ENCODE measurements at regions not wholly inside any gene's neighbourhood (a gene's known extent, or its start where the extent isn't known, plus 50 kb on each side); places are given as distances from the start of the nearest gene placed in this dataset.

DNA sequence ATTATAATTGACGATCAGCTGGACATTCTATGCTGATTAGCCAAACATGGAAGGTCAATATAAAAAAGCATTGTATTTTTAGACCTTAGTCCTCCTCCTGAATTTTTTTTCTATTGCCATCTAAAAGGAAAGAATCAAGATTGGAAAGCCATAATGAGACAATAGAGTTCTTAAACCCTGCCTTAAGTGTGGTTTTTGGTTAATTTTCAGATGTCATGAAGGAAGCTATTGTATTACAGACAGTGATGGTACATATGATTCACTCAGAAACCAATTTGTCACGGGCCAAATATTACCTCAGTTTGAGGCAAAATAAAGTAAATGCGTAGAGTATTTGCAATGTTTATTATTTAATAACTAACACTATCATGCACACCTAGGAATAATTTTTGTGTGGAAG, 1164.0 kb upstream of the RAG2 start:
- no peaks in the 10 kb centered on the region for H3K27me3 ChIP-seq (ENCODE audit: control insufficient read depth in 1 of 2, insufficient read depth in 2 of 2, low read length in 2 of 2)
- H3K9ac ChIP-seq (ENCODE audit: low read length in 2 of 2) = no peak overlapping the region
- no peaks in the 10 kb centered on the region for H3K9me3 ChIP-seq (ENCODE audit: control insufficient read depth in 2 of 2, low read length in 2 of 2)
- no peak overlapping the region for H3K27ac ChIP-seq (ENCODE audit: low read length)
- H3K4me1 ChIP-seq (ENCODE audit: control insufficient read depth, insufficient read depth, low read length) = no peaks in the 10 kb centered on the region
- H3K36me3 ChIP-seq (ENCODE audit: control insufficient read depth in 2 of 2, insufficient read depth in 2 of 2, low read length in 2 of 2) = no peaks in the 10 kb centered on the region
- no peak overlapping the region for H3K4me3 ChIP-seq (ENCODE audit: low read length in 2 of 2)

- Histone ChIP-seq H3K27ac (ENCODE audit: low read length) (no peak overlapping the region), H3K27me3 (ENCODE audit: control insufficient read depth in 1 of 2, insufficient read depth in 2 of 2, low read length in 2 of 2) (no peaks in the 10 kb centered on the region), H3K9me3 (ENCODE audit: control insufficient read depth in 2 of 2, low read length in 2 of 2) (no peaks in the 10 kb centered on the region), H3K4me1 (ENCODE audit: control insufficient read depth, insufficient read depth, low read length) (no peaks in the 10 kb centered on the region), H3K9ac (ENCODE audit: low read length in 2 of 2) (no peak overlapping the region), H3K36me3 (ENCODE audit: control insufficient read depth in 2 of 2, insufficient read depth in 2 of 2, low read length in 2 of 2) (no peaks in the 10 kb centered on the region), H3K4me3 (ENCODE audit: low read length in 2 of 2) (no peak overlapping the region)
These were observed 1157.5 kb upstream of the RAG2 start for GRCh38 chr11:37755521-37755920.

- H3K27me3 ChIP-seq (ENCODE audit: control insufficient read depth in 1 of 2, insufficient read depth in 2 of 2, low read length in 2 of 2) = no peaks in the 10 kb centered on the region
- H3K36me3 ChIP-seq (ENCODE audit: control insufficient read depth in 2 of 2, insufficient read depth in 2 of 2, low read length in 2 of 2) = no peaks in the 10 kb centered on the region
- no peaks in the 10 kb centered on the region for H3K9me3 ChIP-seq (ENCODE audit: control insufficient read depth in 2 of 2, low read length in 2 of 2)
- H3K27ac ChIP-seq (ENCODE audit: low read length) = no peak overlapping the region
- no peak overlapping the region for H3K4me3 ChIP-seq (ENCODE audit: low read length in 2 of 2)
- H3K4me1 ChIP-seq (ENCODE audit: control insufficient read depth, insufficient read depth, low read length) = no peaks in the 10 kb centered on the region
- no peak overlapping the region for H3K9ac ChIP-seq (ENCODE audit: low read length in 2 of 2)
These were observed 1150.6 kb upstream of the RAG2 start for GRCh38 chr11:37748641-37749040.

GRCh38 chr11:37747121-37747520, 1149.1 kb upstream of the RAG2 start:
- no peaks in the 10 kb centered on the region for H3K9me3 ChIP-seq (ENCODE audit: control insufficient read depth in 2 of 2, low read length in 2 of 2)
- no peak overlapping the region for H3K4me3 ChIP-seq (ENCODE audit: low read length in 2 of 2)
- no peaks in the 10 kb centered on the region for H3K36me3 ChIP-seq (ENCODE audit: control insufficient read depth in 2 of 2, insufficient read depth in 2 of 2, low read length in 2 of 2)
- H3K27me3 ChIP-seq (ENCODE audit: control insufficient read depth in 1 of 2, insufficient read depth in 2 of 2, low read length in 2 of 2) = no peaks in the 10 kb centered on the region
- H3K4me1 ChIP-seq (ENCODE audit: control insufficient read depth, insufficient read depth, low read length) = no peaks in the 10 kb centered on the region
- no peak overlapping the region for H3K9ac ChIP-seq (ENCODE audit: low read length in 2 of 2)
- H3K27ac ChIP-seq (ENCODE audit: low read length) = no peak overlapping the region

- no peak overlapping the region for H3K27ac ChIP-seq (ENCODE audit: low read length)
- no peaks in the 10 kb centered on the region for H3K9me3 ChIP-seq (ENCODE audit: control insufficient read depth in 2 of 2, low read length in 2 of 2)
- H3K36me3 ChIP-seq (ENCODE audit: control insufficient read depth in 2 of 2, insufficient read depth in 2 of 2, low read length in 2 of 2) = no peaks in the 10 kb centered on the region
- no peak overlapping the region for H3K9ac ChIP-seq (ENCODE audit: low read length in 2 of 2)
- H3K27me3 ChIP-seq (ENCODE audit: control insufficient read depth in 1 of 2, insufficient read depth in 2 of 2, low read length in 2 of 2) = no peaks in the 10 kb centered on the region
- H3K4me3 ChIP-seq (ENCODE audit: low read length in 2 of 2) = no peak overlapping the region
- H3K4me1 ChIP-seq (ENCODE audit: control insufficient read depth, insufficient read depth, low read length) = no peaks in the 10 kb centered on the region
These were observed 1129.3 kb upstream of the RAG2 start for GRCh38 chr11:37727371-37727770.

DNA sequence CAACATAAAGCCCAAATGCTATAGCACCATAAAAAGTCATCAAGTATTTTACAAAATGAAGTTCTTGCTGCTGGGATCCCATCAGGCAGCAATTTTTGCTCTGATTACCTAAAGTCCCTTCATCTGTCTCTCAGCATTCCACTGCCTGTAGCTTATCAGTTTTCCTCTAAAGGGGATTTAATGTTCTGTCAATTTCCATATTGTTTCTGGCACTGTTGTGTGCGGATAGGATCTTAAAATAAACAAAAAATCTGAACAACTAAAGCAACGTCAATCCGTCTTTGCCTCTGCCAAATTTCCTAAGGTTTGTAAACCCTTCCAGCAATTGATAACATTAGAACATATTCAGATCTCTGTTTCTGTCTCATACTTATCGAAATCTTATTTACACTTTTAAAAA, 1126.3 kb upstream of the RAG2 start:
- H3K27ac ChIP-seq (ENCODE audit: low read length) = no peak overlapping the region
- no peaks in the 10 kb centered on the region for H3K27me3 ChIP-seq (ENCODE audit: control insufficient read depth in 1 of 2, insufficient read depth in 2 of 2, low read length in 2 of 2)
- H3K9ac ChIP-seq (ENCODE audit: low read length in 2 of 2) = no peak overlapping the region
- no peaks in the 10 kb centered on the region for H3K36me3 ChIP-seq (ENCODE audit: control insufficient read depth in 2 of 2, insufficient read depth in 2 of 2, low read length in 2 of 2)
- no peak overlapping the region for H3K4me3 ChIP-seq (ENCODE audit: low read length in 2 of 2)
- no peaks in the 10 kb centered on the region for H3K4me1 ChIP-seq (ENCODE audit: control insufficient read depth, insufficient read depth, low read length)
- H3K9me3 ChIP-seq (ENCODE audit: control insufficient read depth in 2 of 2, low read length in 2 of 2) = no peaks in the 10 kb centered on the region

DNA sequence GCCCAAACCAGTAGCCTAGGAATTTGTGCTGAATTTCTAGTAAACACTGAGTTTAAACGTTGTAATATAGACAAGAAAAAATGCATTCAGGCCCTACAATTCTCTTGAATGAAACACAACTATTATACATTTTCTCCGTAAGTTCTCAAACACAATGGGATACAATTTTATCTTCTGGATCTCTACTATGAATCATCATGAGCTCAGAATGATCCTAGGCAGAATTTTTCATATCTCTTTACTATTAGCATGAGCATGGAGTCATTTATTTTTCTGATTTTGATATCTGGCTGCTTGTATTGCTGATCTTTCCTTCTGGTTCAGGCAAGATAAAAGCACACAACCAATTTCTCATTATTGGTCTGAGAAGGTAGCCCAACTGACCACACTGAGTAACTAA, 1123.4 kb upstream of the RAG2 start:
- Histone ChIP-seq H3K27ac (ENCODE audit: low read length) (no peak overlapping the region), H3K9me3 (ENCODE audit: control insufficient read depth in 2 of 2, low read length in 2 of 2) (no peaks in the 10 kb centered on the region), H3K4me1 (ENCODE audit: control insufficient read depth, insufficient read depth, low read length) (no peaks in the 10 kb centered on the region), H3K4me3 (ENCODE audit: low read length in 2 of 2) (no peak overlapping the region), H3K9ac (ENCODE audit: low read length in 2 of 2) (no peak overlapping the region), H3K27me3 (ENCODE audit: control insufficient read depth in 1 of 2, insufficient read depth in 2 of 2, low read length in 2 of 2) (no peaks in the 10 kb centered on the region), H3K36me3 (ENCODE audit: control insufficient read depth in 2 of 2, insufficient read depth in 2 of 2, low read length in 2 of 2) (no peaks in the 10 kb centered on the region)

DNA sequence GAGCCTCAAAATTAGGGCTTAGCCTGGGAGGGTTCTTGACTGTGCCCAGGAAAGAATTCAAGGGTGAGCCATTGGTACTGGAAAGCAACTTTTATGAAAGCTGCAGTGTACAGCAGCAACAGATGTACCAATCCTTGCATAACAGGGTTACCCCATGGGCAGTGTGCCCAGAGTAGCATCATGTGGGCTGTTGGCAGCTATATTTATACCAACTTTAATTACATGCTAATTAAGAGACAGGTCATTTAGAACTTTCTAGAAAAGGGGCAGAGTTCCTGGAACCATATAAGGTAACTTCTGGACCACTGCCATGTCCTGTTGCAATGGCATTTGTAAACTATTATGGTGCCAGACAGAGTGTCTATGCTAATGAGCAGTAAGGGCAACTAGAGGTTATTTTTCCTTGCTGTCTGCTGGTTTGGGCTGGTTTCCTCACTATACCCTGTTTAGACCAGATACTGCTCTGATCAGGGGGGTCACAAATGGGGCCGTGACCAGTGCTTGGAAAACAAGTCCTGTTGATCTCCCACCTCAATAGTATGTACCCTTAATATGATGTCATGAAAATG, 1120.5 kb upstream of the RAG2 start:
- no peak overlapping the region for H3K9ac ChIP-seq (ENCODE audit: low read length in 2 of 2)
- no peaks in the 10 kb centered on the region for H3K4me1 ChIP-seq (ENCODE audit: control insufficient read depth, insufficient read depth, low read length)
- H3K36me3 ChIP-seq (ENCODE audit: control insufficient read depth in 2 of 2, insufficient read depth in 2 of 2, low read length in 2 of 2) = no peaks in the 10 kb centered on the region
- H3K4me3 ChIP-seq (ENCODE audit: low read length in 2 of 2) = no peak overlapping the region
- H3K27ac ChIP-seq (ENCODE audit: low read length) = no peak overlapping the region
- H3K9me3 ChIP-seq (ENCODE audit: control insufficient read depth in 2 of 2, low read length in 2 of 2) = no peaks in the 10 kb centered on the region
- no peaks in the 10 kb centered on the region for H3K27me3 ChIP-seq (ENCODE audit: control insufficient read depth in 1 of 2, insufficient read depth in 2 of 2, low read length in 2 of 2)

DNA sequence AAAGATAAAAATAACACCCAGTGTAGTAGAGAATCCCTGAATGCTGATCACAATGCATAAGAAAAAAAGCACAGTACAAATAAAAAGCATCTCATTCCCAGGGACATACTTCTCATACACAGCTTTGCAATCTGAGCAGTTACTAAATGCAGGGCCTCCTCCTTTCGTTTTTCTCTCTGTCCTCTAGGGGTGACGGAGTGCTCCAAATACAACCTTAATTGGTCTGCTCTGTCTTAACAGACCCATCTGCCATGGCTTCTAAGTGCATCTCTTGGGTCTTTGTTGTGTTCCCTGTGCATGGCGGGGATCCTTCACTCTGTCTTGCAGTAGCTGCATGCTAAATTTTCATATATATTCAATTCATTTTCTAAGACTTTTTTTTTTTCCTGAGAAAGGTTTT, 1114.2 kb upstream of the RAG2 start:
- no peaks in the 10 kb centered on the region for H3K27me3 ChIP-seq (ENCODE audit: control insufficient read depth in 1 of 2, insufficient read depth in 2 of 2, low read length in 2 of 2)
- H3K9ac ChIP-seq (ENCODE audit: low read length in 2 of 2) = no peak overlapping the region
- no peaks in the 10 kb centered on the region for H3K4me1 ChIP-seq (ENCODE audit: control insufficient read depth, insufficient read depth, low read length)
- H3K9me3 ChIP-seq (ENCODE audit: control insufficient read depth in 2 of 2, low read length in 2 of 2) = no peaks in the 10 kb centered on the region
- H3K4me3 ChIP-seq (ENCODE audit: low read length in 2 of 2) = no peak overlapping the region
- no peak overlapping the region for H3K27ac ChIP-seq (ENCODE audit: low read length)
- H3K36me3 ChIP-seq (ENCODE audit: control insufficient read depth in 2 of 2, insufficient read depth in 2 of 2, low read length in 2 of 2) = no peaks in the 10 kb centered on the region

DNA sequence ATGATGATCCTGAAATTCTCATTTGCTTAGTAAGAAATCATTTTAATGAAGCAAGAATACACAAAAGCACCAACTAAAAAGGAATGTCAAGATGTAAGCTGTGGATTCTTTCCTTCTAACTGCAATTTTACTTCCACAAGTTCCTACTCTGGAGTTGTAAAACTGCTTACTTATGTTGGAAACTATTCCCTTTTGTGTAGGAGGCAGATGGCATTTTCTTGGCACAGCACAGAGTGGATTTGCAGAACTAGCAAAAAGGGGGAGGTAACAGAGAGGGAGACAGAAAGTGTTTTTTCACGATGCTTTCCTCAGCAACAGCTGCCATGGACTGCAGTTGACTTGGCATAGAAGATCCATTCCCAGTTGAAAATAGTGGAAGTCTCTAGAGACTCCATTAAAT, 1112.0 kb upstream of the RAG2 start:
- Histone ChIP-seq H3K36me3 (ENCODE audit: control insufficient read depth in 2 of 2, insufficient read depth in 2 of 2, low read length in 2 of 2) (no peaks in the 10 kb centered on the region), H3K9ac (ENCODE audit: low read length in 2 of 2) (no peak overlapping the region), H3K27ac (ENCODE audit: low read length) (no peak overlapping the region), H3K4me3 (ENCODE audit: low read length in 2 of 2) (no peak overlapping the region), H3K4me1 (ENCODE audit: control insufficient read depth, insufficient read depth, low read length) (no peaks in the 10 kb centered on the region), H3K9me3 (ENCODE audit: control insufficient read depth in 2 of 2, low read length in 2 of 2) (no peaks in the 10 kb centered on the region), H3K27me3 (ENCODE audit: control insufficient read depth in 1 of 2, insufficient read depth in 2 of 2, low read length in 2 of 2) (no peaks in the 10 kb centered on the region)

- Histone ChIP-seq H3K4me3 (ENCODE audit: low read length in 2 of 2) (no peak overlapping the region), H3K27me3 (ENCODE audit: control insufficient read depth in 1 of 2, insufficient read depth in 2 of 2, low read length in 2 of 2) (no peaks in the 10 kb centered on the region), H3K36me3 (ENCODE audit: control insufficient read depth in 2 of 2, insufficient read depth in 2 of 2, low read length in 2 of 2) (no peaks in the 10 kb centered on the region), H3K27ac (ENCODE audit: low read length) (no peak overlapping the region), H3K9me3 (ENCODE audit: control insufficient read depth in 2 of 2, low read length in 2 of 2) (no peaks in the 10 kb centered on the region), H3K4me1 (ENCODE audit: control insufficient read depth, insufficient read depth, low read length) (no peaks in the 10 kb centered on the region), H3K9ac (ENCODE audit: low read length in 2 of 2) (no peak overlapping the region)
These were observed 1106.8 kb upstream of the RAG2 start for GRCh38 chr11:37704791-37705190.
